K562 (cell line): ENCODE measurements at regions not wholly inside any gene's neighbourhood (a gene's known extent, or its start where the extent isn't known, plus 50 kb on each side); places are given as distances from the start of the nearest gene placed in this dataset.
"Not testable (repeated sequence)": the region's sequence is repeated elsewhere in the genome, so short reads cannot be mapped to it uniquely, and the experiment has no call there.

Experiments used
- ATAC-seq: fragments of 200-7000 bp; cut with Tn5 transposase; 3 replicates; pipeline ENCODE4 v1.9.1; 2020; ENCODE audit warnings: moderate library complexity
- BruUV-seq: library from RNA; stranded (reverse); fragments of 400-500 nt; replicated peaks from 2 replicates; lab custom pipeline; 2021; lab: Mats Ljungman, UMichigan
- CTCF ChIA-PET: fragments of 300-600 bp; formaldehyde crosslinking; extraction: SDS; loops from one replicate; lab custom pipeline; 2021; ENCODE audit warnings: low intra/inter-chr PET ratio; lab: Yijun Ruan, JAX
- POLR2A ChIA-PET: fragments of 300-600, 350-650 bp; sonication (Branson Sonifier 250); formaldehyde crosslinking; extraction: SDS; loops from one replicate; lab custom pipeline; 2021; ENCODE audit warnings: antibody characterized with exemption, inconsistent platforms; lab: Yijun Ruan, JAX
- DNase-seq, 4 experiments: peaks; one replicate each; pipeline versions ENCODE4 v3.0.0 to v3.0.0-alpha.2; 2011 to 2018; ENCODE audit warnings: low spot score in 3 of 4, mixed read lengths in 3 of 4; ENCODE audit errors: extremely low read depth in 1 of 4
- FAIRE-seq: peaks from 2 replicates; lab custom pipeline; 2011; peaks lifted over from hg19 to GRCh38; lab: Jason Lieb, UNC
- H2AFZ ChIP-seq: 2 replicates; pipeline ENCODE4 v1.6.0; 2011; ENCODE audit warnings: low read depth, low read length, control low read depth, inconsistent platforms
- H3K27ac ChIP-seq: fragments of 200-600 bp; 3 replicates; pipeline ENCODE4 v1.8.0; 2011; ENCODE audit warnings: low read depth, mild to moderate bottlenecking, control low read depth, inconsistent platforms, low read length, moderate library complexity, mixed read lengths; ENCODE audit errors: extremely low read depth
- H3K27me3 ChIP-seq, 2 experiments: fragments of 300-600 bp in 1 of 2; 2 replicates in 1 of 2; 3 replicates in 1 of 2; pipeline versions ENCODE4 v1.6.0 to v1.8.0; 2011; ENCODE audit warnings: inconsistent platforms in 2 of 2, low read length in 2 of 2, mild to moderate bottlenecking in 1 of 2, mixed read lengths in 1 of 2, moderate library complexity in 1 of 2; ENCODE audit not compliant: control insufficient read depth in 2 of 2, insufficient read depth in 2 of 2
- H3K36me3 ChIP-seq: fragments of 300-600 bp; 3 replicates; pipeline ENCODE4 v1.8.0; 2011; ENCODE audit warnings: mild to moderate bottlenecking, low read length, inconsistent platforms; ENCODE audit not compliant: control insufficient read depth, insufficient read depth
- H3K4me1 ChIP-seq, 2 experiments: fragments of 200-600 bp in 1 of 2; replicated peaks in 1 of 2; 2 replicates in 1 of 2; 3 replicates in 1 of 2; pipeline versions ENCODE4 v1.5.1 to v1.8.0; 2011; ENCODE audit warnings: inconsistent platforms in 2 of 2, low read length in 2 of 2, mild to moderate bottlenecking in 1 of 2, mixed read lengths in 1 of 2, moderate library complexity in 1 of 2; ENCODE audit not compliant: control insufficient read depth in 2 of 2, insufficient read depth in 2 of 2
- H3K4me2 ChIP-seq: 2 replicates; pipeline ENCODE4 v1.6.1; 2011; ENCODE audit warnings: low read length, control low read depth, inconsistent platforms, mixed read lengths; ENCODE audit not compliant: insufficient read depth
- H3K4me3 ChIP-seq: fragments of 200-600 bp; sonication (generic), shearing (Covaris generic); 2 replicates; pipeline ENCODE4 v1.5.1; 2016; ENCODE audit warnings: control low read depth, inconsistent platforms
- H3K79me2 ChIP-seq: fragments of 200-600 bp; 3 replicates; pipeline ENCODE4 v1.8.0; 2011; ENCODE audit warnings: low read length, inconsistent platforms; ENCODE audit not compliant: control insufficient read depth, insufficient read depth
- H3K9ac ChIP-seq, 2 experiments: 2 replicates each; pipeline versions ENCODE4 v1.6.0 to v1.6.1; 2011; ENCODE audit warnings: low read depth in 2 of 2, low read length in 2 of 2, control low read depth in 1 of 2, inconsistent platforms in 1 of 2, mild to moderate bottlenecking in 1 of 2, mixed read lengths in 1 of 2; ENCODE audit not compliant: insufficient read depth in 1 of 2
- H3K9me1 ChIP-seq: one replicate; pipeline ENCODE4 v1.6.0; 2011; ENCODE audit warnings: inconsistent platforms, mild to moderate bottlenecking, low read length, moderate library complexity; ENCODE audit not compliant: control insufficient read depth, insufficient read depth
- H3K9me3 ChIP-seq: replicated peaks from 2 replicates; pipeline ENCODE4 v1.5.1; 2011; ENCODE audit warnings: low read depth, low read length, inconsistent platforms; ENCODE audit not compliant: control insufficient read depth, insufficient read depth
- H4K20me1 ChIP-seq: replicated peaks from 2 replicates; pipeline ENCODE4 v1.6.1; 2011; ENCODE audit warnings: low read length, inconsistent platforms, mixed read lengths; ENCODE audit not compliant: control insufficient read depth, insufficient read depth
- RBM25 ChIP-seq: fragments of 200-400 bp; formaldehyde crosslinking; IDR thresholded peaks from 2 replicates; pipeline ENCODE4 v1.6.1; 2018; ENCODE audit warnings: low read length, low read depth, moderate library complexity; ENCODE audit not compliant: severe bottlenecking
- SREBF1 ChIP-seq: fragments of 150-350 bp; IDR thresholded peaks from 2 replicates; pipeline ENCODE4 v1.6.1; 2014; ENCODE audit warnings: antibody characterized with exemption, low read depth, low read length, borderline replicate concordance
- ZNF146 ChIP-seq: IDR thresholded peaks from one replicate; pipeline ENCODE4 v1.6.1; 2018; ENCODE audit warnings: missing compliant biosample characterization; ENCODE audit not compliant: unreplicated experiment
- WGBS: fragments of 100-300 bp; shearing (Covaris generic); methylation state at CpG from one replicate; pipeline ENCODE4 v1.1.6; 2016; ENCODE audit warnings: low coverage, mixed read lengths; ENCODE audit not compliant: insufficient coverage; ENCODE audit errors: missing lambda C conversion rate; 5-methylcytosine and 5-hydroxymethylcytosine counted together
- in situ Hi-C: fragments of 300-500 bp; cut with MboI; formaldehyde crosslinking; loops from 4 replicates; pipeline ENCODE4 v1.15.0; 2018; ENCODE audit warnings: inconsistent platforms, mixed read lengths
- intact Hi-C: fragments of 100-400 bp; cut with micrococcal nuclease; formaldehyde crosslinking; loops from 2 replicates; pipeline ENCODE4 v1.14.2; 2022

DNA sequence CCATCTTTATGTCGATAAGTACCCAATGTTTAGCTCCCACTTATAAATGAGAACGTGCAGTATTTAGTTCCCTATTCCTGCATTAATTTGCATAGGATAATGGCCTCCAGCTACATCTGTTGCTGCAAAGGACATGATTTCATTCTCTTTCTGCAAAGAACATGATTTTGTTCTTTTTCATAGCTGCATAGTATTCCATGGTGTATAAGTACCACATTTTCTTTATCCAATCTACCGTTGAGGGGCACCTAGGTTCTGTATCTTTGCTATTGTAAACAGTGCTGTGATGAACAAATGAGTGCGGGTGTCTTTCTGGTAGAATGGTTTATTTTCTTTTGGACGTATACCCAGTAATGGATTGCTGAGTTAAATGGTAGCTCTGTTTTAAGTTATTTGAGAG, 63.0 kb downstream of the HLX start:
- 6% methylated on average over 5 of the region's 5 CpGs for WGBS
- no peak for FAIRE-seq

DNA sequence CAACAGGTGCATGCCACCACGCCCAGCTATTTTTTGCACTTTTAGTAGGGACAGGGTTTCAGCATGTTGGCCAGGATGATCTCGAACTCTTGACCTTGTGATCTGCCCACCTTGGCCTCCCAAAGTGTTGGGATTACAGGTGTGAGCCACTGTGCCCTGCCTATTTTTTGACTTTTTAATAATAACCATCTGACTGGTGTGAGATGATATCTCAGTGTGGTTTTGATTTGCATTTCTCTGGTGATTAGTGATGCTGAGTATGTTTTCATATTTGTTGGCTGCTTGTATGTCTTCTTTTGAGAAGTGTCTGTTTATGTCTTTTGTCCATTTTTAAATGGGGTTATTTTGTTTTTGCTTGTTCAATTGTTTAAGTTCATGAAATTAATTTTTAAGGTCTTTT, 63.7 kb downstream of the HLX start:
- POLR2A ChIA-PET, in situ Hi-C loops, H3K4me2 ChIP-seq, intact Hi-C loops, H3K9ac ChIP-seq, H3K27me3 ChIP-seq, H4K20me1 ChIP-seq, H2AFZ ChIP-seq, H3K9me3 ChIP-seq, H3K4me3 ChIP-seq, BruUV-seq, H3K4me1 ChIP-seq, DNase-seq, FAIRE-seq, H3K9me1 ChIP-seq, CTCF ChIA-PET, ATAC-seq, H3K79me2 ChIP-seq, H3K27ac ChIP-seq, H3K36me3 ChIP-seq: not testable (repeated sequence)
- 0% methylated on average over 2 of the region's 2 CpGs for WGBS

More for the DNA sequence above, 63.0 kb downstream of the HLX start:
- intact Hi-C loops (no loop called here), in situ Hi-C loops (no loop called here)
- Histone ChIP-seq H3K36me3 (no peaks in the 10 kb centered on the region), H3K9me1 (no peaks in the 10 kb centered on the region), H3K4me1 (no peaks in the 10 kb centered on the region), H3K9ac (no peak overlapping the region), H3K9me3 (no peaks in the 10 kb centered on the region), H4K20me1 (no peaks in the 10 kb centered on the region), H3K27ac (no peak overlapping the region), H2AFZ (no peak overlapping the region), H3K79me2 (no peaks in the 10 kb centered on the region), H3K4me3 (no peak overlapping the region), H3K27me3 (no peaks in the 10 kb centered on the region; a peak in 1 of 5 replicates), H3K4me2 (no peak overlapping the region)
- ChIA-PET CTCF (no interaction called here), POLR2A (interaction anchor here (1.1 kb wide), 1 partner anchor 28 kb away, joined by 4 read pairs; no protein-coding TSS in a partner anchor)
- no TSS peak for BruUV-seq
- no peak for ATAC-seq
- DNase-seq, result no peak
- no peak for TF ChIP-seq SREBF1
- TF ChIP-seq RBM25, result peak; percentile 57
- TF ChIP-seq ZNF146 (CRISPR knock-in tag), result peak; percentile 78
